ENCODE measurements at regions not wholly inside any gene's neighbourhood (a gene's known extent, or its start where the extent isn't known, plus 50 kb on each side); places are given as distances from the start of the nearest gene placed in this dataset.

DNA sequence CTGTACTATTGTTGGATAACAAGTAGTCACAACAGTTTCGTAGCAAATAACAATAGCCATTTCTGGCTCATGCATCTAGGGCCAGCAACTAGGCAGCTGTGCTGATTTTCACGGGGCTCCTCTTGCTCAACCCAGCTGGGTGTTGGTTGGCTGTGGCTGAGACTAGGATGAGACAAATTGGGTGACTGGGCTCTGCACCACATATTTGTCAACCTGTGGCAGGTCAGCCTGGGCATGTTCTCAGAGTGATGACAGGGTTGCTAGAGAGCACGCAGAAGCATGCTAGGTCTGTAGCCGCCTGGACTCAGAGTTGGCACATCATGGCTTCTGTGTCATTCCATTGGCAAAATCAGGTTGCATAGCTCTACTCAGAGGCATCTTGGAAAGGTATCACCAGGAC lies 175.9 kb downstream of the OTOL1 start:
- TF ChIP-seq, protein P1, sequence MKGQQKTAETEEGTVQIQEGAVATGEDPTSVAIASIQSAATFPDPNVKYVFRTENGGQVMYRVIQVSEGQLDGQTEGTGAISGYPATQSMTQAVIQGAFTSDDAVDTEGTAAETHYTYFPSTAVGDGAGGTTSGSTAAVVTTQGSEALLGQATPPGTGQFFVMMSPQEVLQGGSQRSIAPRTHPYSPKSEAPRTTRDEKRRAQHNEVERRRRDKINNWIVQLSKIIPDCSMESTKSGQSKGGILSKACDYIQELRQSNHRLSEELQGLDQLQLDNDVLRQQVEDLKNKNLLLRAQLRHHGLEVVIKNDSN (IDR thresholded peaks at IDR 0.05), result no peak
- TF ChIP-seq TAF1 (IDR thresholded peaks at IDR 0.05; ENCODE audit: low read depth), result no peak
- no peak for TF ChIP-seq EP300 (IDR thresholded peaks at IDR 0.05; ENCODE audit: borderline replicate concordance)
- no peak for TF ChIP-seq RAD21 (IDR thresholded peaks at IDR 0.05; ENCODE audit: low read depth)
- TF ChIP-seq TCF12 (IDR thresholded peaks at IDR 0.05; ENCODE audit: low read depth), result no peak
- TF ChIP-seq, protein P2, sequence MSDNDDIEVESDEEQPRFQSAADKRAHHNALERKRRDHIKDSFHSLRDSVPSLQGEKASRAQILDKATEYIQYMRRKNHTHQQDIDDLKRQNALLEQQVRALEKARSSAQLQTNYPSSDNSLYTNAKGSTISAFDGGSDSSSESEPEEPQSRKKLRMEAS (IDR thresholded peaks at IDR 0.05), result no peak
- no peak for TF ChIP-seq FOXM1 (IDR thresholded peaks at IDR 0.05; ENCODE audit: borderline replicate concordance, low read depth)
- TF ChIP-seq YY1 (IDR thresholded peaks at IDR 0.05; ENCODE audit: low read depth), result no peak
- TF ChIP-seq EGR1 (IDR thresholded peaks at IDR 0.05), result no peak
- TF ChIP-seq CEBPB (IDR thresholded peaks at IDR 0.05), result no peak
